ENCODE measurements at regions not wholly inside any gene's neighbourhood (a gene's known extent, or its start where the extent isn't known, plus 50 kb on each side); places are given as distances from the start of the nearest gene placed in this dataset.
"Not testable (repeated sequence)": the region's sequence is repeated elsewhere in the genome, so short reads cannot be mapped to it uniquely, and the experiment has no call there.

DNA sequence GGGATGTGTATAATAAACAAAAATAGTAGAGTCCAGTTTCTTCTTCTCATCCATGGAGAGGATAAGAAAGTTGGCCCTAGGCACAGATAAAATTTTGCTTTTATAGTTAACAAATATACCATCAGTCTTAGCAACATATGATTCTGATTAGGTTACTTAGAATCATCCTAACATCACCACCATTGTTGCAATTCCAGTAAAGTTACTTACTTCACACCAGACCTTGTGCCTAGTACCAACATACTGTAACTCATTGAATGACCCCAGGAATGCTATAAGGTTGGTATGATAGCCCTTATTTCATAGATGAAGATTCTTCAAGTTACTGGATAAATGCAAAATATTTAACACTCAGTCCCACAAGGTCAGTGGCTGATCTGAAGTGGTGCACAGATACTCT lies 183.8 kb upstream of the ATP2B1 start:
- no peak for DNase-seq

- DNase-seq, result no peak
Measured at GRCh38 chr12:89891933-89892332, 183.3 kb upstream of the ATP2B1 start.

DNA sequence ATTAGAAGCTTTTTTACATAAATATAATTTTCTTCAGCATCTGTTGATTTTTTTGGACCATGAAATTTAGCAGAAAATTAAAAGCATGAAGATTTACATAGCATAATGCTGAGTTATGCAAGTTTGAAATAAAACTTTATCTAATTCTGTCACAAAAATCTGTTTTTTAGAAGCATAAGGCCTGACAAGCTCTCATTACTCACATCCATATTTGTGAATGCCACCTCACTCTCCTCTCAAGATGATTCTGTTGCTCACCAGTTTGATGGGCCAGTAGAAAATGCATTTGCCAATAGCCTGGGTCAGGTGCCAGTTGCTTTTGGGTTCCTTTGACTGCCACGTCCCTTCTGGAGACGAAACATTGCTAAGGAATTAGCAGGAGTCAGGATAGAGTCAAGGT lies 181.5 kb upstream of the ATP2B1 start:
- DNase-seq, result no peak

GRCh38 chr12:89889062-89889461 lies 180.4 kb upstream of the ATP2B1 start:
- no peak for DNase-seq

GRCh38 chr12:89884952-89885351 lies 176.3 kb upstream of the ATP2B1 start:
- no peak for DNase-seq

- no peak for DNase-seq
Measured at GRCh38 chr12:89884416-89884898, 175.8 kb upstream of the ATP2B1 start.

- peak; percentile 85 for DNase-seq
Measured at GRCh38 chr12:89883630-89884389, 175.2 kb upstream of the ATP2B1 start.

- DNase-seq, result no peak
Measured at GRCh38 chr12:89882792-89883191, 174.2 kb upstream of the ATP2B1 start.

DNA sequence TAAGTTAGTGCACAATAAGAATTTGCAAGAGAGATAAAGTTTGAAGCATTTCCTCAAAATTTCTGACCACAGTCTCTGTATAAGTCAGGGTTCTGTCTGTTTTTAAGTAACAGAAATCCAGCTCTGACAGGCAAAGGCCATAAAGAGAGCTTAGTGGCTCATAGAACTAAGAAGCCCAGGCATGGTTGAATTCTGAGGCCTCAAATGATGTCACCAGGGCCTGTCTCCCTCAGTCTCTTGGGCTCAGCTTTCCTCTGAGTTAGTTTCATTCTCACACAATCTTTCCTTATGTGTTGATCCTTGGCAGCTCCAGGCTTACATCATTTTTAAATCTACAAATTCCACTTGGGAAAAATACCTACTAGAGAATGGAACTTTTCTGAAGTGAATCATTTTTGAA lies 173.4 kb upstream of the ATP2B1 start:
- no peak for DNase-seq

- DNase-seq, result no peak
Measured at GRCh38 chr12:89880690-89881350, 172.2 kb upstream of the ATP2B1 start.

GRCh38 chr12:89879766-89880165 lies 171.1 kb upstream of the ATP2B1 start:
- no peak for DNase-seq

DNA sequence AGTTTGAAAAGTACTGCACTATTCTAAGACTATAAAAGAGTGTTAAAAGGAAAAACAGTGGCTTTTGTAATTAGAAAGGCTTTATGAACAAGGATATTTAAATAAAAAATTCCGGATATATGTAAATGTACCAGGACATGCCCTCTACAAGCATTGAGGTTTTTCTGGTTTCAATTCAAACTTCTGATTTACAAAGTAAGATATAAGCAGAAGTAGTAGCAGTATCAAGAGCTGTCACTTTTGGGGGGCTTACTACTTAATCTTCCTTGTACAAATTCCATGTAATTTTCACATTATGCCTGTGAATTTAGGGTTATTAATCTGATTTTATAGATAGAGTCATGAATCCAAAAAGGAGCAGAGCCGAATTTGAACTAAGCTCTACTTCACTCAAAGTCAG lies 170.3 kb upstream of the ATP2B1 start:
- no peak for DNase-seq

GRCh38 chr12:89878327-89878726 lies 169.7 kb upstream of the ATP2B1 start:
- DNase-seq, result no peak

- DNase-seq, result no peak
Measured at GRCh38 chr12:89877671-89878070, 169.0 kb upstream of the ATP2B1 start.

GRCh38 chr12:89877136-89877535 lies 168.5 kb upstream of the ATP2B1 start:
- no peak for DNase-seq

- DNase-seq, result no peak
Measured at GRCh38 chr12:89875809-89876208, 167.2 kb upstream of the ATP2B1 start.

DNA sequence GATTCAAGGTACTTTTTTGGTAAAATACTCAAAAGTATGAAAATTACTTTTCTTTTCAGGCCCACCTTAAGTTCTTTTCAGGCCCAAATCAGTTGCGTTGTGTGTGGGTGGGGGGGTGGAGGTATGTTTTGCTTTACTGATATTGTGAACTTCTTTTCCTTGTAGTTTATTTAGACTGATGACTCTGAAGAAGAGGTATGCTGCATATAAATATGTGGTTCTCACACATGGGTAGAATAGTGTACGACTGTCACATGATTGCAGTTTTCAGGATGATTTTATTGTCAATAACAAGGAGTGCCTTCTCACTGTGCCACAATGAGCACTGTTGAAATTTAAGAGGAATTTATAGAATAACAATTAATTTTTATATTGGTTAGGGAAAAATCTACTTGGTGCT lies 166.6 kb upstream of the ATP2B1 start:
- no peak for DNase-seq

DNA sequence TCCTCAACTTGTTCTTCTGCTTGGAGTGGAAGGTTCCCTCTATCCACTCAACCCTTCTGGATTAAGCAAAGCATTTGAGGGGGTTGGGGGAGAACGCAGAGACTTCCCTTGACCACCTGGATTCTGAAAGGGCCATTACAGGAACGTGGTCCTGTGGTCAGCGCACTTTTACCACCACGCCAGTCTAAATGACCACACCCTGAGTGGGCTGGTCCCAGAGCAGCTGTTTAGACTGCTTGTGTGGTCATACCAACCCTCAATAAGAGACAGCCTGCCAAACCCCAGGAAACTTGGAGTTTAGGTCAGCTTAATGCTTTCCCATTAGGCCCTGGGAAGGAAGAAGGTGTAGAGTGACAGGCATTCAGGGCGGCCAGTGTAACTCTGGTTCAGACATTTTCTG lies 165.5 kb upstream of the ATP2B1 start:
- DNase-seq, result no peak

GRCh38 chr12:89873745-89874144 lies 165.1 kb upstream of the ATP2B1 start:
- DNase-seq, result no peak

DNA sequence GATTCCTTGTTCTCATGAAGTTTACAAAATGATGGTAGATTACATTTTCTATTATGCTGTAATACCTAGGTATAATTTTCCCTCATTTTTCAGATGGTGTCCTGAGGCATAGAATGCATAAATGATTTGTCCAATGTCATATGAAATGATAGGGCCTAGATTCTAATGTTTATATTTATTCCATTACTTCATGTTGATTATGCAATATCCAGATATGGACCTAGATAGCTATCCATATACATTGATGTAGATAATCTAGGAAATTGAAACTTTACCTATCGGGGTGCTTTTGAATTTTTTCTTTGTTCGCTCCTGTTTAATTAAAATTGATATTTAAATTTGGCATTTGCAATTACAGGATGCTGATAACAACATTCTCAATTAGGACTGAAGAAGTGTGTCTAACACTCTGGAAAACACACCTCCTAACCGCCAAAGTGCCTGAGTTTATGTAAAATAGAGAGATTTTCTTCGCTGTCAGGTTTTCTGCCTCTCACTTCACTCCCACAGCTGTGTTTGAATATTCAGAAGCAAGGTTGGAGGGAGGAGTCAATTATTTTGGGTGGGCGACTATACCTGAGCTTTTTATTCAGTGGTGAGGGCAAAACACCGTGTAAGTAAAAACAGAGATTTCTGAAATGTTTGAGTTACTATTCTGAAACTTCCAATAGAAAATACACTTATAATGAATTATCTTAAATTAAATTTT lies 164.4 kb upstream of the ATP2B1 start:
- no peak for DNase-seq

DNA sequence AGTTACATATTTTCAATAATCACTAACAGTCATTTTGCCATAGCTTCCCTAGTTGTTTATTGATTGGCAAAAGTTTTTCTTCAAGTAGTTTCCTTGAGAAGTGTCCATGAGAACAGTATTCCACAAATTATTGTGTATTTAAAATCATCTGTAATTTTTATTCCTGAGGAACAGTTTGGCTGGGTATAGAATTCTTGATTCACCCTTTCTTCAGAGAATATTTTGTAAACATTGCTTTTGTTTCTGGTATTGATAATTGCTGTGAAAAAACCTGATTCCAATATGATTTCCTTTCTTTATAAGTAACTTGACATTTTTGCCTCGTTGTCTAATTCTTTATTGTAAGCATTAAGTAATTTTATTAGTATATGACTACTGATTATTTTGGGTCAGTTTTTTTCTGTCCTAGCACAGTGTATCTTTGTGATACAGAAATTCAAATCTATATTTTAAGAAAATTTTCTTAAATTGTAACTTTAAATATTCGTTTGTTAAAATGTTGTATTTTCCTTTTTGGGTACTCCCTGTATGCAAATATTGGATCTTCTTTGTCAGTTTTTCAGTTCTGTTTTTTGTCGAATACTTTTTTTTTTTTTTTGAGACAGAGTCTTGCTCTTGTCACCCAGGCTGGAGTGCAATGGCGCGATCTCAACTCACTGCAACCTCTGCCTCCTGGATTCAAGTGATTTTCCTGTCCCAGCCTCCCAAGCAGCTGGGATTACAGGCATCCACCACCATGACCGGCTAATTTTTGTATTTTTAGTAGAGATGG lies 162.0 kb upstream of the ATP2B1 start:
- DNase-seq, result no peak

- not testable (repeated sequence) for DNase-seq
Measured at GRCh38 chr12:89867611-89868010, 159.0 kb upstream of the ATP2B1 start.

DNA sequence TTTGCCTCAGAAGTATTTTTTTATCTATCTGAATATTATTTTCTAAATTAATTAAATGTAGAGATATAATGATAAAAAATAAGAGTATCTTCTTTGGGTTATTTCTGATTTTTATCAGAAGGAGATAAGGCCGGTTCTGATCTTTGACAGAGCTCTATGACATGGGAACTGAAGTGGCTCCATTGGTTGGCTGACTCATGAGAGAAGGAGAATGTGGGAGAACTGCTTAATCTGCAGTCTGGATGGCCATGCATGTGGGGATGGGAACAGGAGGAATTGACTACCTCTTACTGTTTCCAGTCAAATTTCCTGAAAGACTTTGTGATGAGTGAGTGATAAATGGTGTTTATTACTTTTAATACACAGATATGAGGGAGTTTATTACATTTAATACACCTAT lies 155.8 kb upstream of the ATP2B1 start:
- DNase-seq, result no peak
